ENCODE measurements at regions not wholly inside any gene's neighbourhood (a gene's known extent, or its start where the extent isn't known, plus 50 kb on each side); places are given as distances from the start of the nearest gene placed in this dataset.
A peak's percentile ranks its signal among the peaks of the same experiment; 100 is the strongest.
"Not testable (repeated sequence)": the region's sequence is repeated elsewhere in the genome, so short reads cannot be mapped to it uniquely, and the experiment has no call there.

DNA sequence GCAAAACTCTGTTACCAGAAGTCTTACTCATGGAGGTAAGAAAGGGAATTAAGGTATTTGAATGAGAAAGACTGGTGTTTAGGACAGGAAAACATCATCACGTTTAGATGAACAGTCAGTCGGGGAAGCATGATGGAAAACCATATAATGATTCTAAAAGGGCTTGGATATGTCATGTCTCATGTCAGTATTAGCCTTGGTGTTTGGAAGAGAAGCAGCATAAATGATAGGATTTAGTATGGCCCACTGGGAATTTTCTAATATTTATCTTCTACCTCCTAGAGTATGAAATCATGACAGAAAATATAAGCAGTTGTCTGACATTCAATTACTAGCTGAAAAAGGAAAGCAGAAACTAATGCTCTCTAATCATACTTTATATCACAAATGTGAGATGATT lies 1643.6 kb upstream of the CELF4 start:
- no peak for DNase-seq

GRCh38 chr18:39208729-39209128 lies 1643.1 kb upstream of the CELF4 start:
- no peak for DNase-seq

- no peak for DNase-seq
Observed at GRCh38 chr18:39208190-39208589, 1642.6 kb upstream of the CELF4 start.

GRCh38 chr18:39206398-39207103 lies 1641.0 kb upstream of the CELF4 start:
- not testable (repeated sequence) for DNase-seq

DNA sequence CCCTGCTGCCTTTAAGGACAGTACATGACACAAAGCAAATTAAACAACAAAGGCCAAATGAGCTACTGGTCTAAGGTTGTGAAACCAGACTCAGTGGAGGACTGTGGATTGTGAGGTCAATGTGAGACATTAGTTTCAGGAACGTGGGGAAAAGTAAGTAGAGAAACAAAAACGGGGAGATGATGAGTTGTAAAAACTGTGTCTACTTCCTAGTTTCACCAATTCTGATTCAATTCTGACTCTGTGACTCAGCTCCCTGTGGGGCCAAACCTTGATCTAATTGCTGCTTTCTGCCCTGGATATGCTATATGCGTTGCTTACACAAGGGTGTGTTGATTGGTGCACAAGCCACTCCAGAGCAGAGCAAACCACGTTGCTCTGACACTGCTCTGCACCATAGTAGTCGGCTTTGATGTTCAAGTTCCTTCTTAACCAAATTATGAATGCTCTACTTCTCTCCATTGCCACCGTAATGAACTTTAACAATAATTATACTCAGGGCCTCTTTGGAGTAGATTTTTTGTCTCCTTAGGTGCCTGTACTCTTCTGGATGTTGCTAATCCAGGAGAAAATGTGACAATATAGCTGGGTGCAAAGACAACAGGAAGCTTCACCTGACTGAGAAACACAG lies 1640.1 kb upstream of the CELF4 start:
- DNase-seq: no peak

GRCh38 chr18:39200153-39200552 lies 1634.6 kb upstream of the CELF4 start:
- no peak for DNase-seq

GRCh38 chr18:39199231-39199855 lies 1633.7 kb upstream of the CELF4 start:
- no peak for DNase-seq

- DNase-seq: no peak
Observed at GRCh38 chr18:39198376-39198775, 1632.8 kb upstream of the CELF4 start.

- DNase-seq: no peak
Observed at GRCh38 chr18:39191931-39192330, 1626.3 kb upstream of the CELF4 start.

DNA sequence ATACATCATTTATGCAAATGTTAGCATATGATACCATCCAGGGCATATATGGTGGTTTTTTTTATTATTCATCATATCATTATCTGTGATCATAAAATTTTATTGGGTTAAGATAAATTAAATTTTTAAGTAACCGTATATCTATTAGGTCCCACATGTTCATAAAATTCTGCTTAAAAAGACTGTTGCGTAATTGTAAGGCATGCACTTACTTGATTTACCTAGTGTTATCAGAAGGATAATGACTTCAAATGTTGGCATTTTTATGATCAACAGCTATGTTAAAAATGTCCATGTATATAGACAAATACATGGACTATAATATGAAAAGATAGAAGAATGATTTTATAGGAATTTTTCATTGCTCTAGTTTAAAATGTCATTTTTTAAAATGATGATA lies 1625.5 kb upstream of the CELF4 start:
- DNase-seq: no peak

GRCh38 chr18:39190508-39190907 lies 1624.9 kb upstream of the CELF4 start:
- DNase-seq: no peak

DNA sequence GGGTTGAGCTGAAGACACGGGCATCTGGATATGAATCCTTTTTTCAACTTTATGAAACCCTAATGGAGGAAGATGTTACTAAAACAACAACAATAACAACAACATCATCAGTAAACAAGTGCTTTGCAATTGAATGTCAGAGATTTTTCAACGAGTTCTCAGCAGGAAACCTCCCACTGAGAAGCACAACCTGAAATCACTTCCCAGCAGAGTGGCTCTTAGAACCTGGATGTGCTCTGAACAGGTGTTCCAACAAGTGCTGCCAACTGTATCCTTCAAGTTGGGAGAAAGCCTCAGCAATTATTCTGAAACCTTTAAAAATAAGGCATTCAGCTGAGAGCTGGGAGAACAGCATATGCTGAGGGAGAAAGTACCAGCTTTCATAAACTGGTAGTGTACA lies 1622.7 kb upstream of the CELF4 start:
- no peak for DNase-seq

- DNase-seq: no peak
Observed at GRCh38 chr18:39186008-39186407, 1620.4 kb upstream of the CELF4 start.

DNA sequence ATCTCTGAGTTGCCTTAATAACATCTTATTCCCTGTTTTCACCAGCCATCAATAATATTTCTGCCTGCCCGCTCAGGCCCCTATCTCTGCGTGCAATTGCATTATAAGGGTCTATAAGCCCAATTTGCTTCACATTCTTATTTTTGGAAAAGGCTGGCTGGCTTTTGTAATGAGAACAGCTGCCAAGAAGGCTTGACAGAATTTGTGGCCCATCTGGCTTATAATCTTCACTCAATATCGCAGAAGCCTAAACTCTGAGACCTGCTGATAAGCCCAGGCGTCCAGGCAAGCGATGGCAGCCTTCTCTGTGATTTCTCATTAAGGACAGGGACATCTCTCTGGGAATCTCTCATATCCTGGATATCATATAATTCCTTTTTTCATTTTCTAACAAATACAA lies 1618.6 kb upstream of the CELF4 start:
- no peak for DNase-seq

DNA sequence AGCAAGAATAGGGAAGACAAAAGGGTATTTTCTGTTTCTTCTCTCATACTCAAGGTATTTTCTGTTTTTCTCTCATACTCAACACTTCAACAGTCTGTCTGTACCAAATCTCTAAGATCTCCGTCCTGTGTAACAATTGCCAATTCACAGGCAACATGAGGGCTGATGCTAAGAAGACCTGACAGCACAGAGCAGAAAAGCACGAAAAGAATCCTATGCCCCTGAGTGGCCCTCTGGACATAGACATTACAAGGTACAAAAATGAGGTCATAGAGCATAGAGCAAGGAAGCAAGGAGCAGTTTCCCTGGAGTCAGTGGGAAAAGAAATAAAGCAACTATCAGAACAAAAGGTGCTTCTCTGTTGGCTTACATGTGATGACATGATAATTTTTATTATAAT lies 1612.6 kb upstream of the CELF4 start:
- no peak for DNase-seq

DNA sequence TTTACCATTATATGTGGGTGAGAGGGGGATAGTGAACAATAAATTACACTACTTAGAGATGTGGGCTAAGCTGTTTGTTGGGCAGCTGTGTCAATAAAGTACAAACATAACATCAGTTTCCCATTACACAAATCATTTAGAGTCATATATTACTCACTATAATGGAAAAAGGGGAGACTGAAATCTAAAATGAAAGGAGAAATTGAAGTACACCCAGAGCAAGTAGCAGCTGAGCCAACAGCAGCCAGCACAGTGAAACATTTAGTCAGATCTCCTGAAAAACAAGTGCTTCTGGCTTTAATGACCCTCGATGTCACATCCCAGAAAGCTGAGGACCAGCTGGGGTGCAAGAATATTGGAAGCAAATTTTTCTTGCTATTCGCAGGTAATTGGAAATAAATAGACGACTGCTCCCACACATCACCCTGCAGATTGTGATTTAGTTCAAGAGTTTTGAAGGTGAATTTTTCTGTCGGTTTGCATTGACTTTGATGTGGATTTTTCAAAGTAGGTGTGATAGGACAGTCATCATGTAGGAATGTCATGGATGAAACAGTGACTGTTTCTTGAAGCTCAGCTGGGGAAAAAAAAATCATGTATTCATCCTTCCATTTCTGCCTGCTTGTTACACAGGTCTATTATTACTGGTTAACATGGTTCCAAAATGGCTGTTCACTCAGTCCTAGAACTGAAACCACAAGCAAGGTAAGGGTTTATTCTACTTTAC lies 1607.3 kb upstream of the CELF4 start:
- DNase-seq: peak; percentile 82

DNA sequence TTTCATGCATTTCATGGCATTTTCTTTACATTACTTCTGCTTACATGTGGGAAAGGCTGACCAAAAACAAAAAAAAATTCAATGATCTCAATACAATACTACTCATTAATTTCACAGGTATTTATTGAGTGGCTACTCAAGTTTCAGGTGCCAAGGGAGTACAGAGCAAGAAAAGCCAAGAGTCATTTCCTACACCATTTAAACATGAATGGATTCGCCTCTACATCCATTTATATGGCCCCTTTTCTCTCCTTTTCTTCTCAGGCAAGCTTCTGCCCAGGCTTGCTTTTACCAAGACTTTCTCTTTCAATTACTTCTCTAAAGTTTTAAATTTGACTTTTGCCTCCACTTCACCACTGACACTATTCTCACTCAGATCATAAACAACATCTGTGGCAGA lies 1603.1 kb upstream of the CELF4 start:
- no peak for DNase-seq

DNA sequence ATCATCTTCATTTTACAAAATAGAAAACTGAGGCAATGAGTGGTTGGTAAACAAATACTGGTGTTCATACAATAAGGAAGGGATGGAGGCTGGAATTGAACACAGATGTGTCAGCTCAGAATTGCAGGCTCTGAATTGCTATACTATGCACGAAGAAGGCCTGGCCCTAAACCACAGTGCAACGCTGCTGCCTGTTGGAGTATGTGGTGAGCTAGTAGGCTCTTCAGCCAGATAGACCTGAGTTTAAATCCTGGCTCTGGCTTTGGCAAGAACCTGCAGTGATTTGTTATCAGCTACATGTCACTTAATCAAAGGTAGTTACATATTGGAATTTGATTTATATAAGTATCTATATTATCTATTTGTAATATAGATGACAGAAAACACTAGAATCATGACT lies 1602.4 kb upstream of the CELF4 start:
- DNase-seq: no peak

DNA sequence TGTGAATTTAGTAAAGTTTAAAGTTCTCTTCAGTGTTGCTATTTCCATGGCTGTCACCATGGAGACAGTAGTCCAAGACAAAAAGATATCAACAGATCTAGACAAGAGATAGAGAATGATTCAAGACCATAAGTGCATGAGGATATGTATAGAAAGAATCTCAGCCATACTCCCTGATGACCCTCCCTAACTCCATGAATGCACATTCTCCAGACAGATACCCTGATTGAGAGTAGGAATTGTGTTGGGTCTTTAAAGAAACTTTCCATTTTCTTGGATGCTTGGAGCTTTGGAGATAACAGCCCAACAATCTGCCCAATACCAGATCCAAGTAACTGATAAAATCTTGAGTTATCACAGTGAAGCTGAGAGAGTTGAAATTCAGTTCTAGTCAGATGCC lies 1601.2 kb upstream of the CELF4 start:
- DNase-seq: no peak

GRCh38 chr18:39162013-39162827 lies 1596.6 kb upstream of the CELF4 start:
- DNase-seq: no peak

DNA sequence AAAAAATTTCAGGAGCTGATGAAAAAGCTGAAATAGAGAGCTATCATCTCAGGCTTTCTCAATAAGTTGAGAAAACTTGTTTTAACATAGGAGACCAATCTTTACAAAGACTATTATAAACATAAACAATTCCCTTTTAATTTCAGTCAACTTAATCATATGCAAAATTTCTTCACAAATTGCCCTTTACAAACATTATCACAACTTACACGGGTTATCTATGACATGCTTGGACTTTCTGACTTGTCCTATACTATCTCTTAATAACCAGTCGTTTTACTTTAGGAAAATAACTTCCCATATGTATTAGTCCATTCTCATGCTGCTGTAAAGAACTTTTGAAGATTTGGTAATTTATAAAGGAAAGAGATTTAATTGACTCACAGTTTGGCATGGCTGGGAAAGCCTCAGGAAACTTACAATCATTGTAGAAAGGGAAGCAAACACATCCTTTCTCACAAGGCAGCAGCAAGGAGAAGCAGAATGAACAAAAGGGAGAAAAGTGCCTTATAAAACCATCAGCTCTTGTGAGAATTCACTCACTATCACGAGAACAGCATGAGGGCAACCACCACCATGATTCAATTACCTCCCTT lies 1583.7 kb upstream of the CELF4 start:
- DNase-seq: no peak

GRCh38 chr18:39134255-39134654 lies 1568.7 kb upstream of the CELF4 start:
- no peak for DNase-seq
